ENCODE measurements at regions not wholly inside any gene's neighbourhood (a gene's known extent, or its start where the extent isn't known, plus 50 kb on each side); places are given as distances from the start of the nearest gene placed in this dataset.
"Not testable (repeated sequence)": the region's sequence is repeated elsewhere in the genome, so short reads cannot be mapped to it uniquely, and the experiment has no call there.

DNA sequence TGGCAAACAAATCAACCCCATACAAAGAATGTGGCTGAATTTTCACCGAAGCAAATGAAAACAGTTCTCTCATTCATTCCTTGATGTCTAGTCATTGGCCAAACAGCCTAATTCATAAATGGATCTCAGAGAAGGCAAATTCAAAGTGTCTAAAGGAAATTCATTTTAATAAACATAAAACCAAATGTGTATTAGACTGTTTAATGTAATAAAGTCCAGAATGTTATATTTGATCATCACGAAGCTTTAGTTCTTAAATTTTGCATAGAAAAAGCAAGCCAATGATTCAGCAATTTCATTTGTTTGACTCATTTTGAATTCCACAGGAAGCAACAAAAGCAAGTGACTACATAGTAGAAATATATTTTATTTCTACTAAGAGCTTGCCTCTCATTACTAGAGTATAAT, 379.2 kb upstream of the ADAMTS5 start:
- TF ChIP-seq, protein P1, sequence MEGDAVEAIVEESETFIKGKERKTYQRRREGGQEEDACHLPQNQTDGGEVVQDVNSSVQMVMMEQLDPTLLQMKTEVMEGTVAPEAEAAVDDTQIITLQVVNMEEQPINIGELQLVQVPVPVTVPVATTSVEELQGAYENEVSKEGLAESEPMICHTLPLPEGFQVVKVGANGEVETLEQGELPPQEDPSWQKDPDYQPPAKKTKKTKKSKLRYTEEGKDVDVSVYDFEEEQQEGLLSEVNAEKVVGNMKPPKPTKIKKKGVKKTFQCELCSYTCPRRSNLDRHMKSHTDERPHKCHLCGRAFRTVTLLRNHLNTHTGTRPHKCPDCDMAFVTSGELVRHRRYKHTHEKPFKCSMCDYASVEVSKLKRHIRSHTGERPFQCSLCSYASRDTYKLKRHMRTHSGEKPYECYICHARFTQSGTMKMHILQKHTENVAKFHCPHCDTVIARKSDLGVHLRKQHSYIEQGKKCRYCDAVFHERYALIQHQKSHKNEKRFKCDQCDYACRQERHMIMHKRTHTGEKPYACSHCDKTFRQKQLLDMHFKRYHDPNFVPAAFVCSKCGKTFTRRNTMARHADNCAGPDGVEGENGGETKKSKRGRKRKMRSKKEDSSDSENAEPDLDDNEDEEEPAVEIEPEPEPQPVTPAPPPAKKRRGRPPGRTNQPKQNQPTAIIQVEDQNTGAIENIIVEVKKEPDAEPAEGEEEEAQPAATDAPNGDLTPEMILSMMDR (IDR thresholded peaks at IDR 0.05; ENCODE audit: low read depth, low read length, poor library complexity, severe bottlenecking), result no peak
- TF ChIP-seq EZH2phosphoT487 (IDR thresholded peaks at IDR 0.05; ENCODE audit: borderline replicate concordance, low read length), result no peak
- H3K9me3 ChIP-seq (ENCODE audit: control insufficient read depth, insufficient read depth, low read length), result no peaks in the 10 kb centered on the region
- no peaks in the 10 kb centered on the region for H3K4me1 ChIP-seq (ENCODE audit: control insufficient read depth, low read length)
- H3F3A ChIP-seq (ENCODE audit: control insufficient read depth, insufficient read depth), result no peaks in the 10 kb centered on the region
- no peaks in the 10 kb centered on the region for H4K20me1 ChIP-seq (ENCODE audit: control insufficient read depth, insufficient read depth, low read depth, low read length)
- no peaks in the 10 kb centered on the region for H3K79me2 ChIP-seq (ENCODE audit: control insufficient read depth, low read length)
- no peak overlapping the region for H3K4me2 ChIP-seq (ENCODE audit: low read length)
- H3K36me3 ChIP-seq (ENCODE audit: control insufficient read depth, low read length), result no peaks in the 10 kb centered on the region
- no peak overlapping the region for H3K4me3 ChIP-seq (ENCODE audit: low read length)
- no peaks in the 10 kb centered on the region for H3K9me2 ChIP-seq (replicated peaks; ENCODE audit: control insufficient read depth, low read length)
- no peaks in the 10 kb centered on the region for H3K27me3 ChIP-seq (ENCODE audit: control insufficient read depth, low read length)
- H3K27ac ChIP-seq (ENCODE audit: low read depth, low read length), result no peak overlapping the region

DNA sequence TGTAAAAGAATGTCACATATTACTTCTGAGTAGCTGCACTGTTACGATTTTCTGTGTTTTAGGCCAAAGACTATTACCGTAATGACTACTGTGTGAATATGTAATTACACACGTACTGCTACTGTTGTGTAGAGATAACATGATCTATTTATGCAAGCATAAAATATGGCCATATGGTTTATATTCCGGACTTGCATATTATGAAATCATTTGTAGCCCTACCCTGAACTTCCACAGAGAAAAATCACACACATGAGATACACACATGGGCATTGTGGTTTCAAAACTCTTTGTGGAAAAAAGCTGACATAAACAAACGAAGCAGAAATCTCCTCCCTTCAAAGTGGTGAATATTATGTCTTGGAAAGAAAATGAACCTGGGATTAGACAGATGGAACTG, 373.0 kb upstream of the ADAMTS5 start:
- Histone ChIP-seq H3K4me2 (ENCODE audit: low read length) (no peak overlapping the region), H3K27me3 (ENCODE audit: control insufficient read depth, low read length) (no peaks in the 10 kb centered on the region), H3K9me2 (replicated peaks; ENCODE audit: control insufficient read depth, low read length) (no peaks in the 10 kb centered on the region), H3K79me2 (ENCODE audit: control insufficient read depth, low read length) (no peaks in the 10 kb centered on the region), H3F3A (ENCODE audit: control insufficient read depth, insufficient read depth) (no peaks in the 10 kb centered on the region), H3K9me3 (ENCODE audit: control insufficient read depth, insufficient read depth, low read length) (peaks cover 6% of the 10 kb centered on the region; the same call in 1 of the 2 replicates), H3K36me3 (ENCODE audit: control insufficient read depth, low read length) (no peaks in the 10 kb centered on the region), H4K20me1 (ENCODE audit: control insufficient read depth, insufficient read depth, low read depth, low read length) (no peaks in the 10 kb centered on the region), H3K4me3 (ENCODE audit: low read length) (no peak overlapping the region), H3K27ac (ENCODE audit: low read depth, low read length) (no peak overlapping the region), H3K4me1 (ENCODE audit: control insufficient read depth, low read length) (no peaks in the 10 kb centered on the region)
- TF ChIP-seq, protein P1 (IDR thresholded peaks at IDR 0.05; ENCODE audit: low read depth, low read length, poor library complexity, severe bottlenecking), result no peak
- no peak for TF ChIP-seq EZH2phosphoT487 (IDR thresholded peaks at IDR 0.05; ENCODE audit: borderline replicate concordance, low read length)

DNA sequence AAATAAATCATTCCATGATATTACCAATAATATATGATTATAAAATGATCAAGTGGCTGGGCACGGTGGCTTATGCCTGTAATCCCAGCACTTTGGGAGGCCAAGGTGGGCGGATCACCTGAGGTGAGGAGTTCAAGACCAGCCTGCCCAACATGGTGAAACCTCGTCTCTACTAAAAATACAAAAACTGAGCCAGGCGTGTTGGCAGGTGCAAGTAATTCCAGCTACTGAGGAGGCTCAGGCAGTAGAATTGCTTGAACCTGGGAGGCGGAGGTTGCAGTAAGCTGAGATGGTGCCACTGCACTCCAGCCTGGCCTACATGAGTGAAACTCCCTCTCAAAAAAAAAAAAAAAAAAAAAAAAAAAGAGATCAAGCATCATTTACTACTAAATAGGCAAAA, 371.1 kb upstream of the ADAMTS5 start:
- not testable (repeated sequence) for H3K27me3 ChIP-seq (ENCODE audit: control insufficient read depth, low read length); H3K79me2 ChIP-seq (ENCODE audit: control insufficient read depth, low read length); H3K36me3 ChIP-seq (ENCODE audit: control insufficient read depth, low read length); H3K4me2 ChIP-seq (ENCODE audit: low read length); H3K4me3 ChIP-seq (ENCODE audit: low read length); H3K9me2 ChIP-seq (replicated peaks; ENCODE audit: control insufficient read depth, low read length); H3K27ac ChIP-seq (ENCODE audit: low read depth, low read length); H3F3A ChIP-seq (ENCODE audit: control insufficient read depth, insufficient read depth); H3K4me1 ChIP-seq (ENCODE audit: control insufficient read depth, low read length); H3K9me3 ChIP-seq (ENCODE audit: control insufficient read depth, insufficient read depth, low read length); H4K20me1 ChIP-seq (ENCODE audit: control insufficient read depth, insufficient read depth, low read depth, low read length)

DNA sequence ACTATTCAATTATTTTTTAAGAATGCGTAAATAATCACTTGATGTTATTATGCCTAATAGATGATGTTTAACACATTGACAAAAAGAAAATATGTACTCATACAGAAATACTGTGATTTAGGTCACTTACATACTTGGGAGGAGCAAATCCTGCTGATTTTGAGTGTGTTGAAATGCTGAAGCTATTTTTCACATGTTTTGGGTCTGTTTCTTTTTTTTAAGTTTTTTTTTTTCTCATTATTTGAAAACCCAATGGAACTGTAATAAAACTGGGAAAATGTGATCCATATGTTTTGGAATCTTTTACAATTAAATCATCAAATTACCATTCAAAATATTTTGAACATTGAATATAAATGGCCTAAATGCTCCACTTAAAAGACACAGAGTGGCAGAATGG, 366.2 kb upstream of the ADAMTS5 start:
- Histone ChIP-seq H3K79me2 (ENCODE audit: control insufficient read depth, low read length) (no peaks in the 10 kb centered on the region), H3K4me2 (ENCODE audit: low read length) (no peak overlapping the region), H3K36me3 (ENCODE audit: control insufficient read depth, low read length) (no peaks in the 10 kb centered on the region), H3K27me3 (ENCODE audit: control insufficient read depth, low read length) (no peaks in the 10 kb centered on the region), H4K20me1 (ENCODE audit: control insufficient read depth, insufficient read depth, low read depth, low read length) (no peaks in the 10 kb centered on the region), H3K4me3 (ENCODE audit: low read length) (no peak overlapping the region), H3K9me3 (ENCODE audit: control insufficient read depth, insufficient read depth, low read length) (no peaks in the 10 kb centered on the region; the same call in 1 of the 2 replicates), H3K9me2 (replicated peaks; ENCODE audit: control insufficient read depth, low read length) (no peaks in the 10 kb centered on the region), H3K4me1 (ENCODE audit: control insufficient read depth, low read length) (no peaks in the 10 kb centered on the region), H3K27ac (ENCODE audit: low read depth, low read length) (no peak overlapping the region), H3F3A (ENCODE audit: control insufficient read depth, insufficient read depth) (no peaks in the 10 kb centered on the region)
- TF ChIP-seq, protein P1 (IDR thresholded peaks at IDR 0.05; ENCODE audit: low read depth, low read length, poor library complexity, severe bottlenecking), result no peak
- TF ChIP-seq EZH2phosphoT487 (IDR thresholded peaks at IDR 0.05; ENCODE audit: borderline replicate concordance, low read length), result no peak
